Transverse colon (tissue), 4 donors: ENCODE measurements at regions not wholly inside any gene's neighbourhood (a gene's known extent, or its start where the extent isn't known, plus 50 kb on each side); places are given as distances from the start of the nearest gene placed in this dataset.

ENCODE experiments used
- DNase-seq: peaks from one replicate; pipeline ENCODE4 v3.0.0-alpha.2; 2019
- H3K27ac ChIP-seq, 4 donors: fragments of 200-600 bp; sonication (generic); 2 replicates each; pipeline ENCODE4 v1.5.1; 2016 to 2018; ENCODE audit warnings: inconsistent platforms in 4 of 4
- H3K27me3 ChIP-seq: fragments of 200-600 bp; sonication (generic); 2 replicates; pipeline ENCODE4 v1.5.1; 2017; ENCODE audit warnings: inconsistent platforms
- H3K36me3 ChIP-seq, 4 donors: fragments of 200-600 bp; sonication (generic); 2 replicates each; pipeline ENCODE4 v1.5.1; 2017 to 2019; ENCODE audit warnings: inconsistent platforms in 4 of 4
- H3K4me1 ChIP-seq, 4 donors: fragments of 200-600 bp; sonication (generic); 2 replicates each; pipeline ENCODE4 v1.5.1; 2017 to 2020; ENCODE audit warnings: inconsistent platforms in 4 of 4
- H3K4me3 ChIP-seq, 4 donors: fragments of 200-600 bp; sonication (generic); 1 replicate in 1 of 4; 2 replicates in 3 of 4; pipeline versions ENCODE4 v1.5.1 to v1.6.1; 2017 to 2019; ENCODE audit warnings: inconsistent platforms in 4 of 4
- H3K9me3 ChIP-seq, 2 donors: fragments of 200-600 bp; sonication (generic); 2 replicates each; pipeline ENCODE4 v1.5.1; 2017 to 2019; ENCODE audit warnings: inconsistent platforms in 2 of 2
- EP300 ChIP-seq: sonication (generic); formaldehyde crosslinking; IDR thresholded peaks from one replicate; pipeline ENCODE4 v1.6.1; 2017; ENCODE audit warnings: antibody characterized with exemption, low read depth
- POLR2A ChIP-seq: fragments of 450-650 bp; IDR thresholded peaks from one replicate; pipeline ENCODE4 v1.6.1; 2016; ENCODE audit warnings: antibody characterized with exemption, mild to moderate bottlenecking, moderate library complexity
- POLR2AphosphoS5 ChIP-seq, 3 donors: sonication (generic); formaldehyde crosslinking; IDR thresholded peaks; one replicate each; pipeline ENCODE4 v1.6.1; 2016; ENCODE audit warnings: antibody characterized with exemption in 3 of 3
- WGBS, 2 donors: methylation state at CpG; one replicate each; pipeline ENCODE4 v1.1.5; 2018; ENCODE audit warnings: low coverage in 1 of 2; 5-methylcytosine and 5-hydroxymethylcytosine counted together
- in situ Hi-C, 4 donors: fragments of 200-750 bp; cut with MboI; loops; one replicate each; pipeline versions ENCODE4 v1.15.0 to v1.15.1; 2017; ENCODE audit warnings: low sequenced_read_pairs in 3 of 4, low pct_ligation_motif_present in 1 of 4, low pct_unique_long_range_greater_than_20kb in 1 of 4
- intact Hi-C: fragments of 100-400 bp; cut with DNase I; formaldehyde crosslinking; loops from one replicate; pipeline ENCODE4 v1.15.1; 2023; ENCODE audit warnings: low total_unique reads
- TF ChIP-seq, protein P1 (sequence below), 5 experiments: fragments of 200-600 bp in 3 of 5; fragments of 450-650 bp in 2 of 5; sonication (generic) in 3 of 5; IDR thresholded peaks; 1 replicate in 2 of 5; 2 replicates in 3 of 5; pipeline ENCODE4 v1.5.1; 2016 to 2017; ENCODE audit warnings: antibody characterized with exemption in 5 of 5, inconsistent platforms in 3 of 5, mild to moderate bottlenecking in 2 of 5, moderate library complexity in 1 of 5

DNA sequence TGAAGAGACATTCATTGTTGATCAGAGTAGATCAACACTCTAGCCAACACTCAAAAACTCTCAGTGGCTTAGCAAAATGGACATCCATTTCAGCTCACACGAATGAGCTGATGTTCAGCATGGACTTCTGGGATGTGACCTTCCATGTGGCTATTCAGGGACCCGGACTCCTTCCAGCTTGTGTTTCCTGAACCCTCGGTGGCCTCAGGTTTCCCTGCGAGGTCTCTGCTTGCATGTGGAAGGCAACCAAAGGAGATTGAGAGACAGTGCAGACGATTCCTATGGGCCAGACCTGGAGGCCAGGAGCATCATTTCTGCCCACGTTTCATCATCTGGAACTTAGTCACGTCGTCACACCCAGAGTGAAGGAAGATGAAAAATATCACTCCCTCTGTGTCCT lies 1137.4 kb downstream of the TBC1D22A start:
- no peak for TF ChIP-seq POLR2A
- TF ChIP-seq EP300: no peak
- TF ChIP-seq, protein P1, sequence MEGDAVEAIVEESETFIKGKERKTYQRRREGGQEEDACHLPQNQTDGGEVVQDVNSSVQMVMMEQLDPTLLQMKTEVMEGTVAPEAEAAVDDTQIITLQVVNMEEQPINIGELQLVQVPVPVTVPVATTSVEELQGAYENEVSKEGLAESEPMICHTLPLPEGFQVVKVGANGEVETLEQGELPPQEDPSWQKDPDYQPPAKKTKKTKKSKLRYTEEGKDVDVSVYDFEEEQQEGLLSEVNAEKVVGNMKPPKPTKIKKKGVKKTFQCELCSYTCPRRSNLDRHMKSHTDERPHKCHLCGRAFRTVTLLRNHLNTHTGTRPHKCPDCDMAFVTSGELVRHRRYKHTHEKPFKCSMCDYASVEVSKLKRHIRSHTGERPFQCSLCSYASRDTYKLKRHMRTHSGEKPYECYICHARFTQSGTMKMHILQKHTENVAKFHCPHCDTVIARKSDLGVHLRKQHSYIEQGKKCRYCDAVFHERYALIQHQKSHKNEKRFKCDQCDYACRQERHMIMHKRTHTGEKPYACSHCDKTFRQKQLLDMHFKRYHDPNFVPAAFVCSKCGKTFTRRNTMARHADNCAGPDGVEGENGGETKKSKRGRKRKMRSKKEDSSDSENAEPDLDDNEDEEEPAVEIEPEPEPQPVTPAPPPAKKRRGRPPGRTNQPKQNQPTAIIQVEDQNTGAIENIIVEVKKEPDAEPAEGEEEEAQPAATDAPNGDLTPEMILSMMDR (IDR thresholded peaks at IDR 0.05): no peak
- no peak for TF ChIP-seq POLR2AphosphoS5 (IDR thresholded peaks at IDR 0.05)
- WGBS, 2 donors: 79 to 100% methylated on average over 4 to 8 of the region's 8 CpGs
- no peak overlapping the region for H3K4me3 ChIP-seq
- intact Hi-C loops: no loop called here
- no peak overlapping the region for H3K27ac ChIP-seq
- in situ Hi-C loops: no loop called here
- no peaks in the 10 kb centered on the region for H3K36me3 ChIP-seq
- H3K9me3 ChIP-seq: no peaks in the 10 kb centered on the region
- no peaks in the 10 kb centered on the region for H3K4me1 ChIP-seq
- H3K27me3 ChIP-seq: no peaks in the 10 kb centered on the region
- no peak for DNase-seq

DNA sequence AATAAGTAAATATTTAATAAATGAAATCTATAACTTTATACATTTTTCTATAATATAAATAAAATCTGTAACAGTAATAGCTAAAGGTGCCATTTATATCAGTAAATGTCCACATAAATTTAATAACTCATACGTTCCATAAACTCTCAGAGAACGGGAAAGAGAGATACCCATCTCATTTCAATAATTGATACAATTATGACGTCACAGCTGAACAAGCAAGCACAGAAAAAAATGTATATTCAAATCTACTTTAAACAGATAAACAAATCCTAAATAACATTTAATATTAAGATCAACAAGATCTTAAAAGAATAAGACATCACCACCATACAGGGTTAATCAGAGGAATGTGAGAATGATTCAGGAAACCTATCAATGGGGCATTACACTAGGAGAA lies 1136.5 kb downstream of the TBC1D22A start:
- Histone ChIP-seq H3K4me3 (no peak overlapping the region), H3K27ac (no peak overlapping the region), H3K36me3 (no peaks in the 10 kb centered on the region), H3K4me1 (no peaks in the 10 kb centered on the region), H3K27me3 (no peaks in the 10 kb centered on the region), H3K9me3 (no peaks in the 10 kb centered on the region)
- DNase-seq: no peak
- 69 to 78% methylated on average over 3 of the region's 3 CpGs for WGBS, 2 donors
- no peak for TF ChIP-seq POLR2A
- TF ChIP-seq, protein P1 (IDR thresholded peaks at IDR 0.05): no peak
- TF ChIP-seq EP300: no peak
- TF ChIP-seq POLR2AphosphoS5 (IDR thresholded peaks at IDR 0.05): no peak
- in situ Hi-C loops (no loop called here), intact Hi-C loops (no loop called here)

DNA sequence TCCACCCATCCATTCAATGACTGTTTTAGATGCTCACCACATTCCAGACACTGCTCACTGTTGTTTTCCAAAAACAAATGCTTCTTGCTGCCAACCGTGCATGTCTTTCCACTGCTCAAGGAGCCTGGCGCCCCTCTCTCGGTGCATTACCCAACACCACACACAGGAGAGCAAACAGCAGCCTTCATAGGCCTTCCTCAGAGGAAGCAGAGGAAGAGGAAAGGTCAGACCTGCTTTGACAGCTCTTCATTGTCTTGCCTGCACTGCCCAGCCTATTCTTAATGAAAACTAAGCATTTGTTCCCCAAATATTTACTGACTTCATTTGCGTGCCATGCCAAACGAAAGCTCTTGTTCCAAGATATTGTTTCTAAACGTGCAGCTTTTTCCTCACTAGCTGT lies 1129.2 kb downstream of the TBC1D22A start:
- Histone ChIP-seq H3K27me3 (no peaks in the 10 kb centered on the region), H3K4me3 (no peak overlapping the region), H3K4me1 (no peaks in the 10 kb centered on the region), H3K9me3 (no peaks in the 10 kb centered on the region), H3K36me3 (no peaks in the 10 kb centered on the region), H3K27ac (no peak overlapping the region)
- WGBS, 2 donors: 50 to 59% methylated on average over 4 to 6 of the region's 6 CpGs
- in situ Hi-C loops: no loop called here
- DNase-seq: no peak
- intact Hi-C loops: no loop called here
- TF ChIP-seq EP300 (no peak), POLR2A (no peak)
- TF ChIP-seq, protein P1 (IDR thresholded peaks at IDR 0.05): no peak

DNA sequence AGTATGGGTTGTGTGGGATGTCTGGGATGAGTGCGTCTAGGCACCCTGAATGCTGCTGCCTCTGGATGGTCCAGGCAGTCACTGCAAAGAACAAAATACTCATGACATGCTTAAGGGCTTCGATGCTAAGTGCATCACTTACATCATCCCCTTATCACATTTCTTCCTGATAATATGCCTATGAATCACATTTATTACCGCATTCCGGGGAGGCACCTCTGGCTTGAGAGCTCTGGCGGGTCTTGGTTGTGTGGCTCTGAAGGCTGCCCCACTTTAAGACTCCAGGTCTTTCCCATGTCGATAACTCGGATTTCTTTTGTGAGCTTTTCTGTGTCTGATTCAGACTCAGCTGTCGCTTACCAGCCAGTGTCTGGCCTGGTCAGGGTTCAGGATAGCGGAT lies 1126.4 kb downstream of the TBC1D22A start:
- WGBS, 2 donors: 50 to 85% methylated on average over 1 to 9 of the region's 9 CpGs
- H3K27me3 ChIP-seq: no peaks in the 10 kb centered on the region
- H3K36me3 ChIP-seq: no peaks in the 10 kb centered on the region
- in situ Hi-C loops: no loop called here
- H3K9me3 ChIP-seq: no peaks in the 10 kb centered on the region
- no peak overlapping the region for H3K27ac ChIP-seq
- intact Hi-C loops: no loop called here
- no peaks in the 10 kb centered on the region for H3K4me1 ChIP-seq
- DNase-seq: no peak
- TF ChIP-seq EP300 (no peak), POLR2A (no peak), POLR2AphosphoS5 (IDR thresholded peaks at IDR 0.05) (no peak)
- TF ChIP-seq, protein P1 (IDR thresholded peaks at IDR 0.05): no peak
- no peak overlapping the region for H3K4me3 ChIP-seq
